GM23338 (cell line): ENCODE measurements at regions not wholly inside any gene's neighbourhood (a gene's known extent, or its start where the extent isn't known, plus 50 kb on each side); places are given as distances from the start of the nearest gene placed in this dataset.

Experiments
- ATAC-seq: fragments of 200-7000 bp; cut with Tn5 transposase; 3 replicates; pipeline ENCODE4 v1.9.1; 2020
- DNase-seq: peaks from one replicate; pipeline ENCODE4 v3.0.0-alpha.2; 2015; ENCODE audit warnings: low spot score
- H2AFZ ChIP-seq: fragments of 200-600 bp; sonication (generic); 2 replicates; pipeline ENCODE4 v1.8.0; 2016; ENCODE audit warnings: antibody characterized with exemption, mild to moderate bottlenecking, moderate library complexity
- H3F3A ChIP-seq: fragments of 200-600 bp; sonication (generic); replicated peaks from 2 replicates; pipeline ENCODE4 v1.8.0; 2017; ENCODE audit warnings: antibody characterized with exemption, mixed run types, low read depth
- H3K27ac ChIP-seq: fragments of 200-600 bp; sonication (generic); 2 replicates; pipeline ENCODE4 v1.6.1; 2016; ENCODE audit warnings: low read depth
- H3K27me3 ChIP-seq: fragments of 200-600 bp; sonication (generic); 2 replicates; pipeline ENCODE4 v1.8.0; 2016; ENCODE audit warnings: mild to moderate bottlenecking, mixed run types, moderate library complexity; ENCODE audit not compliant: insufficient read depth
- H3K36me3 ChIP-seq: fragments of 200-600 bp; sonication (generic); 2 replicates; pipeline ENCODE4 v1.8.0; 2016; ENCODE audit warnings: mild to moderate bottlenecking; ENCODE audit not compliant: insufficient read depth
- H3K4me1 ChIP-seq: fragments of 200-600 bp; sonication (generic); 2 replicates; pipeline ENCODE4 v1.8.0; 2016; ENCODE audit warnings: mild to moderate bottlenecking, moderate library complexity; ENCODE audit not compliant: insufficient read depth
- H3K4me2 ChIP-seq: fragments of 200-600 bp; sonication (generic); 2 replicates; pipeline ENCODE4 v1.7.1; 2017; ENCODE audit warnings: mixed run types
- H3K4me3 ChIP-seq: fragments of 200-600 bp; sonication (generic); 2 replicates; pipeline ENCODE4 v1.6.1; 2016; ENCODE audit warnings: mixed run types
- H3K79me2 ChIP-seq: fragments of 200-600 bp; sonication (generic); replicated peaks from 2 replicates; pipeline ENCODE4 v1.8.0; 2017; ENCODE audit warnings: mild to moderate bottlenecking; ENCODE audit not compliant: insufficient read depth
- H3K9me2 ChIP-seq: fragments of 200-600 bp; sonication (generic); 2 replicates; pipeline ENCODE4 v1.8.0; 2017; ENCODE audit not compliant: insufficient read depth
- H4K20me1 ChIP-seq: fragments of 200-600 bp; sonication (generic); replicated peaks from 2 replicates; pipeline ENCODE4 v1.8.0; 2017; ENCODE audit warnings: mild to moderate bottlenecking; ENCODE audit not compliant: insufficient read depth
- H3K27ac Mint-ChIP-seq: 2 replicates; pipeline ENCODE4 v1.8.0; 2020; ENCODE audit warnings: inconsistent platforms, mild to moderate bottlenecking, moderate library complexity, mixed read lengths
- H3K27me3 Mint-ChIP-seq: 3 replicates; pipeline ENCODE4 v1.8.0; 2022; ENCODE audit warnings: low read depth, mild to moderate bottlenecking, moderate library complexity, mixed read lengths, inconsistent platforms; ENCODE audit not compliant: insufficient read depth, poor library complexity
- H3K36me3 Mint-ChIP-seq: 3 replicates; pipeline ENCODE4 v1.8.0; 2021; ENCODE audit warnings: low read depth, mild to moderate bottlenecking, inconsistent platforms, moderate library complexity, mixed read lengths
- H3K4me1 Mint-ChIP-seq: 3 replicates; pipeline ENCODE4 v1.8.0; 2020; ENCODE audit warnings: mild to moderate bottlenecking, inconsistent platforms, mixed read lengths
- H3K4me3 Mint-ChIP-seq: 3 replicates; pipeline ENCODE4 v1.8.0; 2021; ENCODE audit warnings: moderate library complexity, mild to moderate bottlenecking, inconsistent platforms, mixed read lengths
- H3K9me3 Mint-ChIP-seq: 3 replicates; pipeline ENCODE4 v1.8.0; 2020; ENCODE audit warnings: moderate library complexity, mild to moderate bottlenecking, inconsistent platforms, mixed read lengths
- CREB1 ChIP-seq: fragments of 250-450 bp; sonication (Bioruptor Pico); IDR thresholded peaks from 2 replicates; pipeline ENCODE4 v1.5.0; 2020; ENCODE audit warnings: low read depth, mild to moderate bottlenecking, moderate library complexity
- CTCF ChIP-seq, 2 experiments: fragments of 200-600 bp in 1 of 2; sonication (generic) in 1 of 2; conservative IDR thresholded peaks; 2 replicates each; pipeline versions ENCODE4 v1.5.1 to v1.6.1; 2016 to 2017; ENCODE audit warnings: antibody characterized with exemption in 2 of 2, low read depth in 2 of 2, mild to moderate bottlenecking in 2 of 2, moderate library complexity in 1 of 2
- ETS1 ChIP-seq: IDR thresholded peaks from 2 replicates; pipeline ENCODE4 v1.6.1; 2016; ENCODE audit warnings: antibody characterized with exemption
- EZH2 ChIP-seq: fragments of 200-600 bp; sonication (generic); IDR thresholded peaks from one replicate; pipeline ENCODE4 v1.8.0; 2017; ENCODE audit warnings: antibody characterized with exemption, mild to moderate bottlenecking, low read depth; ENCODE audit not compliant: unreplicated experiment
- JUNB ChIP-seq: IDR thresholded peaks from one replicate; pipeline ENCODE4 v1.6.1; 2016; ENCODE audit warnings: antibody characterized with exemption; ENCODE audit not compliant: unreplicated experiment
- NANOG ChIP-seq: IDR thresholded peaks from 2 replicates; pipeline ENCODE4 v1.6.1; 2016; ENCODE audit warnings: antibody characterized with exemption, borderline replicate concordance
- POLR2AphosphoS5 ChIP-seq: IDR thresholded peaks from 2 replicates; pipeline ENCODE4 v1.6.1; 2016; ENCODE audit warnings: antibody characterized with exemption, low read depth
- REST ChIP-seq: IDR thresholded peaks from one replicate; pipeline ENCODE4 v1.6.1; 2018; ENCODE audit warnings: antibody characterized with exemption; ENCODE audit not compliant: unreplicated experiment
- STAT1 ChIP-seq: IDR thresholded peaks from one replicate; pipeline ENCODE4 v1.6.1; 2016; ENCODE audit warnings: antibody characterized with exemption; ENCODE audit not compliant: unreplicated experiment
- ZNF114 ChIP-seq: fragments of 250-450 bp; sonication (Bioruptor Pico); IDR thresholded peaks from 2 replicates; pipeline ENCODE4 v1.5.0; 2020; ENCODE audit warnings: mild to moderate bottlenecking, moderate library complexity
- ZNF331 ChIP-seq: fragments of 250-450 bp; sonication (Bioruptor Pico); IDR thresholded peaks from 2 replicates; pipeline ENCODE4 v1.5.0; 2020; ENCODE audit warnings: low read depth, mild to moderate bottlenecking, moderate library complexity
- ZNF462 ChIP-seq: fragments of 250-450 bp; sonication (Bioruptor Pico); IDR thresholded peaks from 2 replicates; pipeline ENCODE4 v1.5.0; 2020; ENCODE audit warnings: mild to moderate bottlenecking, moderate library complexity

GRCh38 chr5:124207118-124207517, 539.3 kb downstream of the ZNF608 start:
- H3K27ac ChIP-seq = no peak overlapping the region
- H3K27me3 ChIP-seq = no peaks in the 10 kb centered on the region
- peaks cover 15% of the 10 kb centered on the region for H3K36me3 ChIP-seq
- no peak for ATAC-seq
- no peaks in the 10 kb centered on the region for H3K4me1 ChIP-seq
- H3F3A ChIP-seq = no peaks in the 10 kb centered on the region
- no peak for TF ChIP-seq EZH2
- no peak for TF ChIP-seq CTCF (conservative IDR thresholded peaks at IDR 0.05; ENCODE audit: low read depth in 2 of 2)
- TF ChIP-seq JUNB = no peak
- TF ChIP-seq ZNF331 (CRISPR knock-in tag) = no peak
- no peak for TF ChIP-seq REST
- no peak for TF ChIP-seq ZNF114
- no peak for TF ChIP-seq ZNF462
- no peak for TF ChIP-seq CREB1 (CRISPR knock-in tag)
- no peak for TF ChIP-seq ETS1
- TF ChIP-seq STAT1 = no peak
- TF ChIP-seq NANOG = no peak
- TF ChIP-seq POLR2AphosphoS5 = no peak
- no peaks in the 10 kb centered on the region for H3K79me2 ChIP-seq
- H2AFZ ChIP-seq = no peak overlapping the region
- no peaks in the 10 kb centered on the region for H4K20me1 ChIP-seq
- no peak overlapping the region for H3K4me3 ChIP-seq
- Mint-ChIP-seq H3K27me3 (peaks cover 5% of the 10 kb centered on the region), H3K4me3 (no peak overlapping the region), H3K9me3 (peaks cover 67% of the 10 kb centered on the region), H3K36me3 (peaks cover 51% of the 10 kb centered on the region), H3K27ac (no peak overlapping the region), H3K4me1 (no peaks in the 10 kb centered on the region)
- peaks cover 9% of the 10 kb centered on the region for H3K9me2 ChIP-seq
- DNase-seq = no peak
- no peak overlapping the region for H3K4me2 ChIP-seq
